Prostate gland (tissue), 2 donors: ENCODE measurements at regions not wholly inside any gene's neighbourhood (a gene's known extent, or its start where the extent isn't known, plus 50 kb on each side); places are given as distances from the start of the nearest gene placed in this dataset.

Source experiments
- DNase-seq: peaks from one replicate; pipeline ENCODE4 v3.0.0-alpha.2; 2019; ENCODE audit warnings: low spot score
- H3K27ac ChIP-seq, 2 donors: fragments of 200-600 bp; sonication (generic); 2 replicates each; pipeline ENCODE4 v1.5.1; 2017 to 2019
- H3K27me3 ChIP-seq: fragments of 200-600 bp; sonication (generic); replicated peaks from 2 replicates; pipeline ENCODE4 v1.5.1; 2019; ENCODE audit not compliant: insufficient read depth
- H3K36me3 ChIP-seq, 2 donors: fragments of 200-600 bp; sonication (generic); 1 replicate in 1 of 2; 2 replicates in 1 of 2; pipeline versions ENCODE4 v1.5.1 to v1.8.1; 2017 to 2019
- H3K4me1 ChIP-seq: fragments of 200-600 bp; sonication (generic); replicated peaks from 2 replicates; pipeline ENCODE4 v1.5.1; 2019
- H3K4me3 ChIP-seq, 2 donors: fragments of 200-600 bp; sonication (generic); 2 replicates each; pipeline ENCODE4 v1.5.1; 2017 to 2019
- H3K9me3 ChIP-seq: fragments of 200-600 bp; sonication (generic); 2 replicates; pipeline ENCODE4 v1.5.1; 2017
- CTCF ChIP-seq, 4 experiments: fragments of 200-600 bp in 2 of 4; fragments of 450-650 bp in 2 of 4; sonication (generic) in 2 of 4; IDR thresholded peaks; 1 replicate in 3 of 4; 2 replicates in 1 of 4; pipeline ENCODE4 v1.5.1; 2016 to 2019; ENCODE audit warnings: antibody characterized with exemption in 4 of 4, mild to moderate bottlenecking in 2 of 4, moderate library complexity in 2 of 4
- POLR2A ChIP-seq: fragments of 450-650 bp; IDR thresholded peaks from one replicate; pipeline ENCODE4 v1.6.1; 2016; ENCODE audit warnings: antibody characterized with exemption, mild to moderate bottlenecking
- POLR2AphosphoS5 ChIP-seq: sonication (generic); formaldehyde crosslinking; IDR thresholded peaks from one replicate; pipeline ENCODE4 v1.6.1; 2017; ENCODE audit warnings: antibody characterized with exemption
- WGBS: methylation state at CpG from one replicate; pipeline ENCODE4 v1.1.5; 2018; 5-methylcytosine and 5-hydroxymethylcytosine counted together
- intact Hi-C: fragments of 100-400 bp; cut with DNase I; formaldehyde crosslinking; loops from one replicate; pipeline ENCODE4 v1.14.2; 2022

- Histone ChIP-seq H3K9me3 (no peaks in the 10 kb centered on the region), H3K36me3 (no peaks in the 10 kb centered on the region), H3K4me1 (no peaks in the 10 kb centered on the region), H3K27me3 (no peaks in the 10 kb centered on the region), H3K27ac (no peak overlapping the region), H3K4me3 (no peak overlapping the region)
- TF ChIP-seq CTCF (IDR thresholded peaks at IDR 0.05) (no peak), POLR2A (no peak), POLR2AphosphoS5 (no peak)
- DNase-seq = no peak
- WGBS = 89% methylated on average over 6 of the region's 6 CpGs
- intact Hi-C loops = no loop called here
These were observed 59.2 kb upstream of the RPS6KA3 start for GRCh38 chrX:20325786-20326388.

- intact Hi-C loops = no loop called here
- Histone ChIP-seq H3K27me3 (no peaks in the 10 kb centered on the region), H3K4me3 (no peak overlapping the region), H3K27ac (no peak overlapping the region), H3K36me3 (no peaks in the 10 kb centered on the region), H3K9me3 (no peaks in the 10 kb centered on the region), H3K4me1 (no peaks in the 10 kb centered on the region)
- TF ChIP-seq POLR2AphosphoS5 = no peak
- TF ChIP-seq CTCF (IDR thresholded peaks at IDR 0.05) = no peak
- TF ChIP-seq POLR2A = no peak
- 79% methylated on average over 4 of the region's 5 CpGs for WGBS
- no peak for DNase-seq
These were observed 56.2 kb upstream of the RPS6KA3 start for GRCh38 chrX:20322887-20323286.

- DNase-seq = no peak
- Histone ChIP-seq H3K27ac (no peak overlapping the region), H3K4me3 (no peak overlapping the region), H3K27me3 (no peaks in the 10 kb centered on the region), H3K9me3 (no peaks in the 10 kb centered on the region), H3K4me1 (no peaks in the 10 kb centered on the region), H3K36me3 (no peaks in the 10 kb centered on the region)
- intact Hi-C loops = no loop called here
- 24% methylated on average over 12 of the region's 12 CpGs for WGBS
- TF ChIP-seq CTCF (IDR thresholded peaks at IDR 0.05) = no peak
- TF ChIP-seq POLR2A = no peak
- no peak for TF ChIP-seq POLR2AphosphoS5
These were observed 53.9 kb upstream of the RPS6KA3 start for GRCh38 chrX:20320461-20321159.

- intact Hi-C loops = no loop called here
- 96% methylated on average over 4 of the region's 4 CpGs for WGBS
These were observed 52.3 kb upstream of the RPS6KA3 start for GRCh38 chrX:20319054-20319453.

More at GRCh38 chrX:20319054-20319453, 52.3 kb upstream of the RPS6KA3 start:
- H3K9me3 ChIP-seq = no peaks in the 10 kb centered on the region
- H3K36me3 ChIP-seq = no peaks in the 10 kb centered on the region
- H3K27ac ChIP-seq = no peak overlapping the region
- no peak overlapping the region for H3K4me3 ChIP-seq
- H3K4me1 ChIP-seq = no peaks in the 10 kb centered on the region
- H3K27me3 ChIP-seq = no peaks in the 10 kb centered on the region
- TF ChIP-seq CTCF (IDR thresholded peaks at IDR 0.05) = no peak
- TF ChIP-seq POLR2AphosphoS5 = no peak
- TF ChIP-seq POLR2A = no peak
- DNase-seq = no peak
